OCI-LY1 (cell line): ENCODE measurements at regions not wholly inside any gene's neighbourhood (a gene's known extent, or its start where the extent isn't known, plus 50 kb on each side); places are given as distances from the start of the nearest gene placed in this dataset.

Experiments used
- CTCF ChIP-seq: fragments of 200-600 bp; sonication (generic), shearing (Covaris generic); IDR thresholded peaks from 2 replicates; pipeline ENCODE4 v1.5.1; 2017; ENCODE audit warnings: mild to moderate bottlenecking, antibody characterized with exemption, low read length, moderate library complexity, mixed read lengths
- EZH2 ChIP-seq: fragments of 200-600 bp; sonication (generic), shearing (Covaris generic); IDR thresholded peaks from 2 replicates; pipeline ENCODE4 v1.8.0; 2017; ENCODE audit warnings: borderline replicate concordance, mixed run types, mild to moderate bottlenecking, antibody characterized with exemption, low read length, moderate library complexity, mixed read lengths

- TF ChIP-seq CTCF (no peak), EZH2 (no peak)
These were observed 662.6 kb upstream of the ZWINT start for GRCh38 chr10:57023626-57024025.
